ENCODE measurements at regions not wholly inside any gene's neighbourhood (a gene's known extent, or its start where the extent isn't known, plus 50 kb on each side); places are given as distances from the start of the nearest gene placed in this dataset.

GRCh38 chr11:28461846-28462245 is 353.7 kb downstream of the METTL15 start:
- Histone ChIP-seq H3K4me2 (ENCODE audit: low read length) (no peak overlapping the region), H3K79me2 (ENCODE audit: control insufficient read depth, low read length) (no peaks in the 10 kb centered on the region)

GRCh38 chr11:28461338-28461737 is 353.1 kb downstream of the METTL15 start:
- H3K9me2 ChIP-seq (replicated peaks; ENCODE audit: control insufficient read depth, low read length) = no peaks in the 10 kb centered on the region
- no peaks in the 10 kb centered on the region for H3K9me3 ChIP-seq (ENCODE audit: control insufficient read depth, insufficient read depth, low read length)
- no peak overlapping the region for H3K27ac ChIP-seq (ENCODE audit: low read depth, low read length)
- H3K4me2 ChIP-seq (ENCODE audit: low read length) = no peak overlapping the region
- no peaks in the 10 kb centered on the region for H4K20me1 ChIP-seq (ENCODE audit: control insufficient read depth, insufficient read depth, low read depth, low read length)
- no peaks in the 10 kb centered on the region for H3K27me3 ChIP-seq (ENCODE audit: control insufficient read depth, low read length)
- H3K79me2 ChIP-seq (ENCODE audit: control insufficient read depth, low read length) = no peaks in the 10 kb centered on the region
- TF ChIP-seq EZH2phosphoT487 (IDR thresholded peaks at IDR 0.05; ENCODE audit: borderline replicate concordance, low read length) = no peak
- no peak for TF ChIP-seq CTCF (IDR thresholded peaks at IDR 0.05; ENCODE audit: low read depth, low read length, poor library complexity, severe bottlenecking)
- no peaks in the 10 kb centered on the region for H3F3A ChIP-seq (ENCODE audit: control insufficient read depth, insufficient read depth)
- no peaks in the 10 kb centered on the region for H3K36me3 ChIP-seq (ENCODE audit: control insufficient read depth, low read length)
- H3K4me1 ChIP-seq (ENCODE audit: control insufficient read depth, low read length) = no peaks in the 10 kb centered on the region
- no peak overlapping the region for H3K4me3 ChIP-seq (ENCODE audit: low read length)

More at GRCh38 chr11:28461846-28462245, 353.7 kb downstream of the METTL15 start:
- no peak for TF ChIP-seq EZH2phosphoT487 (IDR thresholded peaks at IDR 0.05; ENCODE audit: borderline replicate concordance, low read length)
- TF ChIP-seq CTCF (IDR thresholded peaks at IDR 0.05; ENCODE audit: low read depth, low read length, poor library complexity, severe bottlenecking) = no peak
- no peaks in the 10 kb centered on the region for H3F3A ChIP-seq (ENCODE audit: control insufficient read depth, insufficient read depth)
- no peaks in the 10 kb centered on the region for H3K4me1 ChIP-seq (ENCODE audit: control insufficient read depth, low read length)
- H3K27ac ChIP-seq (ENCODE audit: low read depth, low read length) = no peak overlapping the region
- H4K20me1 ChIP-seq (ENCODE audit: control insufficient read depth, insufficient read depth, low read depth, low read length) = no peaks in the 10 kb centered on the region
- H3K27me3 ChIP-seq (ENCODE audit: control insufficient read depth, low read length) = no peaks in the 10 kb centered on the region
- no peaks in the 10 kb centered on the region for H3K36me3 ChIP-seq (ENCODE audit: control insufficient read depth, low read length)
- no peak overlapping the region for H3K4me3 ChIP-seq (ENCODE audit: low read length)
- H3K9me2 ChIP-seq (replicated peaks; ENCODE audit: control insufficient read depth, low read length) = no peaks in the 10 kb centered on the region
- H3K9me3 ChIP-seq (ENCODE audit: control insufficient read depth, insufficient read depth, low read length) = no peaks in the 10 kb centered on the region

- no peak overlapping the region for H3K4me3 ChIP-seq (ENCODE audit: low read length)
Observed at GRCh38 chr11:28460348-28460747, 352.2 kb downstream of the METTL15 start.

More at GRCh38 chr11:28460348-28460747, 352.2 kb downstream of the METTL15 start:
- Histone ChIP-seq H3K4me2 (ENCODE audit: low read length) (no peak overlapping the region), H4K20me1 (ENCODE audit: control insufficient read depth, insufficient read depth, low read depth, low read length) (no peaks in the 10 kb centered on the region), H3K9me3 (ENCODE audit: control insufficient read depth, insufficient read depth, low read length) (no peaks in the 10 kb centered on the region), H3K4me1 (ENCODE audit: control insufficient read depth, low read length) (no peaks in the 10 kb centered on the region), H3K79me2 (ENCODE audit: control insufficient read depth, low read length) (no peaks in the 10 kb centered on the region), H3K36me3 (ENCODE audit: control insufficient read depth, low read length) (no peaks in the 10 kb centered on the region), H3K27me3 (ENCODE audit: control insufficient read depth, low read length) (no peaks in the 10 kb centered on the region), H3K9me2 (replicated peaks; ENCODE audit: control insufficient read depth, low read length) (no peaks in the 10 kb centered on the region), H3F3A (ENCODE audit: control insufficient read depth, insufficient read depth) (no peaks in the 10 kb centered on the region), H3K27ac (ENCODE audit: low read depth, low read length) (no peak overlapping the region)
- no peak for TF ChIP-seq EZH2phosphoT487 (IDR thresholded peaks at IDR 0.05; ENCODE audit: borderline replicate concordance, low read length)
- no peak for TF ChIP-seq CTCF (IDR thresholded peaks at IDR 0.05; ENCODE audit: low read depth, low read length, poor library complexity, severe bottlenecking)

Measured in DOHH2 (cell line).